Glomerular endothelial cell (primary cell): ENCODE measurements at regions not wholly inside any gene's neighbourhood (a gene's known extent, or its start where the extent isn't known, plus 50 kb on each side); places are given as distances from the start of the nearest gene placed in this dataset.

ENCODE experiments used
- DNase-seq: peaks from one replicate; pipeline ENCODE4 v3.0.0-alpha.2; 2011; ENCODE audit warnings: low read depth, low spot score; ENCODE audit errors: extremely low read depth

- no peak for DNase-seq
Observed at GRCh38 chr1:67635055-67635809, 49.8 kb upstream of the GADD45A start.
